IPS-20b (cell line): ENCODE measurements at regions not wholly inside any gene's neighbourhood (a gene's known extent, or its start where the extent isn't known, plus 50 kb on each side); places are given as distances from the start of the nearest gene placed in this dataset.

Experiments used
- H3K27ac ChIP-seq: one replicate; pipeline ENCODE4 v1.5.1; 2013; ENCODE audit warnings: low read length
- H3K27me3 ChIP-seq: 2 replicates; pipeline ENCODE4 v1.6.1; 2013; ENCODE audit warnings: mild to moderate bottlenecking, low read length, inconsistent platforms; ENCODE audit not compliant: insufficient read depth
- H3K36me3 ChIP-seq: 2 replicates; pipeline ENCODE4 v1.6.1; 2013; ENCODE audit warnings: low read depth, mild to moderate bottlenecking, inconsistent platforms, low read length, moderate library complexity; ENCODE audit not compliant: insufficient read depth
- H3K4me1 ChIP-seq: 2 replicates; pipeline ENCODE4 v1.6.1; 2013; ENCODE audit warnings: mild to moderate bottlenecking, control low read depth, inconsistent platforms, low read length, moderate library complexity; ENCODE audit not compliant: insufficient read depth
- H3K4me3 ChIP-seq: 2 replicates; pipeline ENCODE4 v1.5.1; 2013; ENCODE audit warnings: mild to moderate bottlenecking, low read length, inconsistent platforms
- H3K9ac ChIP-seq: 2 replicates; pipeline ENCODE4 v1.6.1; 2013; ENCODE audit warnings: low read depth, mild to moderate bottlenecking, inconsistent platforms, low read length, moderate library complexity
- H3K9me3 ChIP-seq: 2 replicates; pipeline ENCODE4 v1.6.1; 2013; ENCODE audit warnings: mild to moderate bottlenecking, low read depth, low read length, inconsistent platforms; ENCODE audit not compliant: insufficient read depth

DNA sequence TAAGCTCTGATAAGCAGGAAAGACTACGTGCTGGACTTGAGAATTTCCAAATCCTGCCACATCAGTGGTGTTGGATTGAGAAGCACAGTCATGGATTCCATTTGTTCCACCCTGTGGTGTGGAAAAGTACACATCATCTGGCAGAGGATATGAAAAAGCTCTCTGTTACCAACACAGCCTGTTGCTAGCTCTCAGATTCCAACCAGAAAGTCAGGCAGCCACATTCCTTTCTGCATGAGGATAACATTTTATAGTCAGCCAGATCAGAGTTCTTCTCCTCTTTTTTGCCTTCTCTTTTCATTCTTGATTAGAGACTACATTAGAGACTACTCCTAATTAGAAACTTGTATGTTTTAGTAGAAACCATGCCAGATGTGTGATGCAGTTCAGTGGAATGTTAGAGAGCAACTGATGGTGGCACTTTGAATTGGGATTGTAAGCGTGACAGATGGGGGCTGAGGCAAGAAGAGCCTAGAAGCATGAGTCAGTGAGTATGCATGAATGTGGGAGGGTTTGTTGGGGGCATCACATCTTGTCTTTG, 61.2 kb upstream of the STXBP6 start:
- Histone ChIP-seq H3K4me1 (no peaks in the 10 kb centered on the region), H3K9me3 (no peaks in the 10 kb centered on the region; the same call in 1 of the 2 replicates), H3K9ac (no peak overlapping the region), H3K27me3 (no peaks in the 10 kb centered on the region), H3K27ac (no peak overlapping the region), H3K4me3 (no peak overlapping the region), H3K36me3 (no peaks in the 10 kb centered on the region)

DNA sequence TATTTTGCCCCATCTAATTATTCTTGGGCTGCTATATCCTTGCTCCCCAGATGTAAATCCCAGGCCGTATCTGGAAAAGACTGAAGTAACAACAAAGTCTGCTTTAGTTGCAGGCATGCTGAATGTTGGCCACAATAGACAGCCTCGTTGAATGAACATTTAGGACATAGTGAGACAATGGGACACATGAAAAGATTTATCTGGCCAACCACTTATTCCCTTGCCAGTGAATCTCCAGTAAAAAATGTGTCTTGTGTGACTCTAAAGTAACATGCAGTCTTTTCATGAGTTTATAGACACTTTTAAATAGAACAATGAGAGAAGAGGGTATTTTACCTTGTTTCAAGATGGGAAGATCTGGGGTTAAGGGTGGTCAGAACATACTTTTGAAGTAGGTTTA, 60.2 kb upstream of the STXBP6 start:
- H3K9me3 ChIP-seq: no peaks in the 10 kb centered on the region; the same call in 1 of the 2 replicates
- H3K36me3 ChIP-seq: no peaks in the 10 kb centered on the region
- no peak overlapping the region for H3K27ac ChIP-seq
- H3K4me1 ChIP-seq: no peaks in the 10 kb centered on the region
- H3K27me3 ChIP-seq: no peaks in the 10 kb centered on the region
- H3K4me3 ChIP-seq: no peak overlapping the region
- no peak overlapping the region for H3K9ac ChIP-seq

DNA sequence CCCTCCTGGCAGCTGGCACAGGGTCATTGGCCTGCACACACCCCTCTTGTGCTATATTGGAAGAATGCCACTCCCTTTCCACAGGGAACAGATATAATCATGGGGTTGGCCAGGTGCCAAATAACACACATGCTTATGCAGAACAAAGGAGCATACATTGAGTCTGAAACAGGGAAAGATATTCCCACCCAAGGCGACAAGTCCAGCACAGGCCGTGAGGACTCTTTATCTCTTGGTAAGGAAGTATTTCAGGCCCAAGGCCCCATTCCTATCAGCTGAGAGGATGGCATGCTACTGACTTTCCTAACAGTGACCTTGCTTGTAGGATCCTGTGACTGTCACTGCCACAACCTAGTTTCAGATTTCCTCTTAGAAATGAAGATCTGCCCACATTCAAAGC, 59.0 kb upstream of the STXBP6 start:
- Histone ChIP-seq H3K9me3 (no peaks in the 10 kb centered on the region), H3K27ac (no peak overlapping the region), H3K4me3 (no peak overlapping the region), H3K27me3 (no peaks in the 10 kb centered on the region), H3K36me3 (no peaks in the 10 kb centered on the region), H3K4me1 (no peaks in the 10 kb centered on the region), H3K9ac (no peak overlapping the region)

DNA sequence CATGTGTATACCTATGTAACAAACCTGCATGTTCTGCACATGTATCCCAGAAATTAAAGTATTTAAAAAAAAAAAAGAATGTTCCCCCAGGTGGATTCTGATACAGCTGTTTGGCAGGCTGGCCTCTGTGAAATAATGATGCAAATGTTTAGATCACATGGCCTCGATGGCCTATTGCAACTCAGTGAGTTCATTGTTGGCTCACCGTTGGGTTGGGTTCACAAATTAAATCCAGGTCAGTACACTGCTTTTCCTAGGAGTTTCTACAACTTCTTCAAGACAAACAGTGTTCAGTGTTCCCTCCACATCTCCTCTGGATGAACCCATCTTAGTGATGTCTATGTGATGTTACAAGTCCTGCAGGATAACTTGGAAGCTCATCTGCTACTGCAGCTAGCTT, 58.3 kb upstream of the STXBP6 start:
- Histone ChIP-seq H3K36me3 (no peaks in the 10 kb centered on the region), H3K27ac (no peak overlapping the region), H3K4me3 (no peak overlapping the region), H3K27me3 (no peaks in the 10 kb centered on the region), H3K4me1 (no peaks in the 10 kb centered on the region), H3K9me3 (no peaks in the 10 kb centered on the region), H3K9ac (no peak overlapping the region)

GRCh38 chr14:25103820-25104219, 53.9 kb upstream of the STXBP6 start:
- H3K27ac ChIP-seq: no peak overlapping the region
- no peak overlapping the region for H3K4me3 ChIP-seq
- H3K9ac ChIP-seq: no peak overlapping the region
- no peaks in the 10 kb centered on the region for H3K36me3 ChIP-seq
- no peaks in the 10 kb centered on the region for H3K27me3 ChIP-seq
- H3K4me1 ChIP-seq: no peaks in the 10 kb centered on the region
- H3K9me3 ChIP-seq: no peaks in the 10 kb centered on the region

- H3K9ac ChIP-seq: no peak overlapping the region
- H3K4me1 ChIP-seq: no peaks in the 10 kb centered on the region
These were observed 53.3 kb upstream of the STXBP6 start for GRCh38 chr14:25103271-25103670.

GRCh38 chr14:25102788-25103187, 52.8 kb upstream of the STXBP6 start:
- Histone ChIP-seq H3K4me3 (no peak overlapping the region), H3K9me3 (no peaks in the 10 kb centered on the region), H3K27ac (no peak overlapping the region), H3K4me1 (no peaks in the 10 kb centered on the region), H3K36me3 (no peaks in the 10 kb centered on the region), H3K9ac (no peak overlapping the region), H3K27me3 (no peaks in the 10 kb centered on the region)

More at GRCh38 chr14:25103271-25103670, 53.3 kb upstream of the STXBP6 start:
- Histone ChIP-seq H3K27ac (no peak overlapping the region), H3K36me3 (no peaks in the 10 kb centered on the region), H3K9me3 (no peaks in the 10 kb centered on the region), H3K27me3 (no peaks in the 10 kb centered on the region), H3K4me3 (no peak overlapping the region)

DNA sequence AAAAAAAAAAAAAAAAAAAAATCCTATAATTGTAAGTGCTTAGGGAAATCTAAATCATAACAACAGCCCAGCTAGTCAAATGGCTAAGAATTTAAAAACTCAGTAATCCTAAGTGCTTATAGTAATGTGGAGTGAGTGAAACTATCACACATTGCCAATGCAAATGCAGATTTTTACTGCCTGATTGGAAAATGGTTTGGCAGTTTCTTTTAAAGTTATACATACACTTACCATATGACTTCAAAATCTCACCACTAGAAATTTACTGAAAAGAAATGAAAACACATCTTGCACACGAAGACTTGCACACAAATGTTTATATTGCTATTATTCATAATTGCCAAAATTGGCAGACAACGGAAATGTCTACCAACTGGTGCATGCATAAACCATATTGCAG, 51.3 kb upstream of the STXBP6 start:
- Histone ChIP-seq H3K9me3 (no peaks in the 10 kb centered on the region), H3K4me3 (no peak overlapping the region), H3K36me3 (no peaks in the 10 kb centered on the region)

More for the DNA sequence above, 51.3 kb upstream of the STXBP6 start:
- Histone ChIP-seq H3K4me1 (no peaks in the 10 kb centered on the region), H3K27ac (no peak overlapping the region), H3K9ac (no peak overlapping the region), H3K27me3 (no peaks in the 10 kb centered on the region)
